HUDEP-2 (cell line): ENCODE measurements at regions not wholly inside any gene's neighbourhood (a gene's known extent, or its start where the extent isn't known, plus 50 kb on each side); places are given as distances from the start of the nearest gene placed in this dataset.
A peak's percentile ranks its signal among the peaks of the same experiment; 100 is the strongest.

Experiments used
- DNase-seq, 76 experiments: peaks; one replicate each; lab custom pipeline; 2025; ENCODE audit not compliant: unreplicated experiment in 76 of 76; lab: John Stamatoyannopoulos, UW

DNA sequence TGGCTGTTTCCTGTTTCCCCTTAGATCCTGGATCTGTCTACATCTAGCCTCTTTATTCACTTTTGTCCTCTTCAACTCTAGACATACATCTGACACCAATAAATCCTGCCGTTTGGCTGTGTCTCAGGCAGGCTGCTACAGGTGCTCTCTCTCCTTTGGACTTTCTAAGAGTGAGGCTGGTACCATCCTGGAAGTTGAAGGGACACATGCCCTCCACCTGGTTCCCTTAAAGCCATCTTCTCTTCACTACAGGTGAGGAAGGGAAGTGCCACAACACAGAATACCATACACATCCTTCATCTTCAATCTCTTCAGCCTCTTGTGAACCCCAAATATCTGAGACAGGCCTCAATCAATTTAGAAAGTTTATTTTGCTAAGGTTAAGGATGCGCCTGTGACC, 137.9 kb downstream of the BACH1 start:
- DNase-seq: no peak

GRCh38 chr21:29441651-29442050, 142.9 kb downstream of the BACH1 start:
- DNase-seq: no peak

DNA sequence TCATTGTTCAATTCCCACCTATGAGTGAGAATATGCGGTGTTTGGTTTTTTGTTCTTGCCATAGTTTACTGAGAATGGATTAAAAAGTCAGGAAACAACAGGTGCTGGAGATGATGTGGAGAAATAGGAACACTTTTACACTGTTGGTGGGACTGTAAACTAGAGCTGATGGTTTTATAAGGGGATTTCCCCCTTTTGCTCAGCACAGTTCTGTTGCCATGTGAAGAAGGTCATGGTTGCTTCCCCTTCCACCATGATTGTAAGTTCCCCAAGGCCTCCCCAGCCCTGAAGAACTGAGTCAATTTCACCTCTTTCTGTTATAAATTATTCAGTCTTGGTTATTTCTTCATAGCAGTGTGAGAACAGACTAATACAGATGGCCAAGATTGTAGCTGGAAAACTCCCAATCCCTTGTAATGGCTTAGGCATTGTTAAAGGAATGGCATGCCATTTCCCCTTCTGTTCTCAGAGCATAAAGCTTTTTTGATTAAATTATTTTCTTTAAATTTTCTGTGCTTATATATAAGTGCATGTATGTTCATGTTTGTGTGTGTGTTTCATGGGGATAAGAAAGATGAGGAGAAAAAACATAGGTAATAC, 144.8 kb downstream of the BACH1 start:
- no peak for DNase-seq

GRCh38 chr21:29448766-29449165, 150.0 kb downstream of the BACH1 start:
- DNase-seq: no peak

DNA sequence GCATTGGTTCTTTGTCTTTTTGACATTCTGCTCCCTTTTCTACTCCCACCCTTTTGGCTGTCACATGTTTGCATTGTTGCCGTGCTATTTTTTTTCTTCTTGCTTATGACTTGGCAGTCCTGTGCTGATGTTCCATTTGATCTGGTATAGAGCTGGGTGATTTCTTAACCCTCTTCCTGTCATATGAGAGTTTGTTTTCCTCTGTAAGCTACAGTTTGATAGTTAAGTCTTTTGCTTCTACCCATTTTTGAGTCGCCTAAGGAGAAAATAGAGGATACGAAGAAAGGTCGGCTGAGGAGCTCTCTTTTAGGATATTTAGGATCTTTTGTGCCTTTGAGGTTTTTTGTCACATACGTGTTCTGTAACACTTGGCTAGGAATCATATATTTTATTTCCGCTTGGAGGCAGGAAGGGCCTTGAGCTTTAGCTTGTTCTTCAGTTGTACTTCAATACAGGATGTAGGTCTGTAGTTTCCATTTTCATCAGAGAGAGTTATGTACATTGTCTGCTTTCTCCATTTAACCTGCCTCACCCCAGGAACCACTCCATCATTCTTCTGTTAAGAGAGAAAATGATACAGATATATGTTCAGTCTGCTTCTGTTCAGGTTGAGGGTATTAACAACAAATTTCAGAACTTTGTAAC, 150.7 kb downstream of the BACH1 start:
- DNase-seq: peak in 1 of 76 experiments; percentile 2

- DNase-seq: no peak
These were observed 151.3 kb downstream of the BACH1 start for GRCh38 chr21:29450058-29450457.

DNA sequence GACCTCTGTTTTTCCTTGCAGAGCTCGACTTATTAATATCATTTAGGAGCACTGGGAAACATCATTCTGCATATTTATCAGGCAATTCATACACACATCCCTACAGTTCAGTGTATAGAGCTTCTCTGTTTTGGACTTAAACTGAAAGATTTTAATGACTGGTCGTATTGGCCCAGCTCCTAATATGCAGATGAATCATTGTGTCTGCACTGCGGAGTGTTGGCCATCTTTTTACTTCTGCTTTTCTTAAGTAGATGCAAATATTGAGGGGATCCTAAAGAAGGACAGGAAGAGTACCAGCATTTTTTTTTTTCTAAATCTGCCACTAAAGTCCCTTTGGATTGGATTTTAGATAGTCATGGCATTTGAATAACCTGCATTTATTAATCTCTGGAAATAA, 154.8 kb downstream of the BACH1 start:
- no peak for DNase-seq

DNA sequence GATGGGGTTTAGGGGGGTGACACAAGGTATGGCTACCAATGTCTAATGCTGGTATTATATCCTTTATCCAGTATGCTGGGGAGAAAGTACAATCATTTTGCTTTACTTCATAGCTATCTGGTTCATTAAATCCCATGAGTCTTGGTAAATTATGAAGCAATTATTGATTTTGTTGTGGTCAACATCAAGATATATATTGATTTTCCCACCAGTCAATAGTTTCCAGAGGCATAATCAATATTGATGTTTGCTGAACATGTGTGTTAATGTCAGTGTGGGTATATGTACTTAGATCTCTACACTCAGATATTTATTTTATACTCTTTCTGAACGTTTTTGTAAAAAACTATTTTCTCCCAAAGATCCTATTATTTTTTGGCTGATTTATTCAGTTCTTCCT, 155.5 kb downstream of the BACH1 start:
- DNase-seq: no peak

- no peak for DNase-seq
These were observed 163.8 kb downstream of the BACH1 start for GRCh38 chr21:29462479-29462878.

DNA sequence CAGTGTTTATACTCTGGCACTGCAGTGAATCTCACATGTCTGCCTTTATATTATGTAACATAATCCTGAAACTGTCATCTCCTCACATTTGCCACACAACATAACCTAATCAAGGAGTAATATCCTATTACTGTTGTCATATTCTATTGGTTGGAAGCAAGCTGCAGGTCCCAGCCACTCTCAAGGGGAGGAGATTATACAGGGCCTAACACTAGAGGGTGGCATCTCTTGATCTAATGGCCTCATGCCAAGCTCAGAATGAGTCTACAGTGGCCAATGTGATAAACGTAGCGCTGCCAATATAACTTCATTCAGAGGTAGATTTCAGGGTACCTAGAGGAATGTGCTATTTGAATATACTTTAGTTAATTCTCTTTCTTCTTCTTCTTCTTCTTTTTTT, 166.8 kb downstream of the BACH1 start:
- peak in 52 of 76 experiments; percentile 5 to 78 (median 34) for DNase-seq

- no peak for DNase-seq
These were observed 167.8 kb downstream of the BACH1 start for GRCh38 chr21:29466532-29466931.

GRCh38 chr21:29470397-29470796, 171.7 kb downstream of the BACH1 start:
- no peak for DNase-seq

DNA sequence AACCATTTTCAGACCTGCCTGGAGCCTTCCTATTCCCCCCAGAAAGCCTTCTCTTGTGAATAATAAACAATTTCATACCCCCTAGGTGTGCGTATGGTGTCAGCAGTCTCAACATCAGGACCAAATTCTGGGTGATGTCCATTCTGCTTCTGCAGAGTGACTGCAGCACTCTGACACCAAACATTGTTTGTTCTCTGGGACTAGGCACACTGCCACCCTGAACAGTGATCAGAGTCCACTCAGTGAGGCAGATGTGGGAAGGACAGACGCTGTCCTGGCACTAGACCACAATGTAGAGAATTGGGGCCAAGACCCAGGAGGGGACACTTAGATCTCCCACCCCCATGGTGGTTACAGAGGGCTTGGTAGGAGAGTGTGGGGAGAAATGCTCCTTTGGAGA, 175.1 kb downstream of the BACH1 start:
- no peak for DNase-seq

DNA sequence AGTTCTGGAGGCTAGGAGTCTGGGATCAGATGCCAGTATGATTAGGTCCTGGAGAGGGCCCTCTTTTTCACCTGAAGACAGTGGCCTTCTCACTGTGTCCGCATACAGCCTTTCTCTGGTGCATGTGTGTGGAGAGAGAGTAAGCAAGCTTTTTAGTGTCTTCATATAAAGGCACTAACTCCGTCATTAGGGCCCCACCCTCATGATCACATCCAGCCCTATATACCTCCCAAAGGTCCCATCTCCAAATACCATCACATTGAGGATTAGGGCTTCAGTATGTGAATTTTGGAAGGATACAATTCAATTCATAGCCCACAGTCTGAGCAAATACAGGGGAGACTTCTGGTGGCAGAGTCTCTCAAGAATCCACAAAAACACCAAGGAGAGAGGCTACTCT, 176.6 kb downstream of the BACH1 start:
- no peak for DNase-seq

- DNase-seq: no peak
These were observed 178.6 kb downstream of the BACH1 start for GRCh38 chr21:29477347-29477746.

GRCh38 chr21:29477941-29478340, 179.2 kb downstream of the BACH1 start:
- DNase-seq: no peak

- DNase-seq: no peak
These were observed 182.4 kb downstream of the BACH1 start for GRCh38 chr21:29481081-29481480.

GRCh38 chr21:29481641-29482040, 182.9 kb downstream of the BACH1 start:
- no peak for DNase-seq

DNA sequence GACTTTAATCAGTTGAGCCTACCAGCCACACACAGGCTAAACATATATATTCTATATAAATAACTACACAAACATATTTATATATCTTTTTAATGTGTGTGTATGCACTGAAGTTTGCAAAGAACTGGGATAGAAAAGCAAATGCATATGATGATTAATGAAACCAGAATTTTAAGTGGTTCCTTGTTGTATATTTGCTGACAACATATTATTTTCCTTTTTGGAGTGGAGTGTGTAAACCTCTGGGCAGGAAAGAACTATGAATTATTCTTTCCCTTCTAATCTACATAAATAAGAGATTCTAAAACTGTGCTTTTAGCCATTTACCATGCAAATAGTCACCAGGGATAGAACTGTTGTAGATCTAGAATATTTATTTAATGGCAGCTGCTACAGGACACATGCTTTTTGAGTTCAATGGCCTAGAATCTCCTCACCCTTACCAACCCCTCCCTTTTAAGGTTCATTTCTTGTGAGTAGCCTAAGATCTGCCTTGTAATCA, 187.6 kb downstream of the BACH1 start:
- no peak for DNase-seq
